K562 (cell line): ENCODE measurements at regions not wholly inside any gene's neighbourhood (a gene's known extent, or its start where the extent isn't known, plus 50 kb on each side); places are given as distances from the start of the nearest gene placed in this dataset.

Experiments used
- ATAC-seq: fragments of 200-7000 bp; cut with Tn5 transposase; 3 replicates; pipeline ENCODE4 v1.9.1; 2020; ENCODE audit warnings: moderate library complexity
- BruUV-seq: library from RNA; stranded (reverse); fragments of 400-500 nt; replicated peaks from 2 replicates; lab custom pipeline; 2021; lab: Mats Ljungman, UMichigan
- CTCF ChIA-PET: fragments of 300-600 bp; formaldehyde crosslinking; extraction: SDS; loops from one replicate; lab custom pipeline; 2021; ENCODE audit warnings: low intra/inter-chr PET ratio; lab: Yijun Ruan, JAX
- POLR2A ChIA-PET: fragments of 300-600, 350-650 bp; sonication (Branson Sonifier 250); formaldehyde crosslinking; extraction: SDS; loops from one replicate; lab custom pipeline; 2021; ENCODE audit warnings: antibody characterized with exemption, inconsistent platforms; lab: Yijun Ruan, JAX
- DNase-seq, 4 experiments: peaks; one replicate each; pipeline versions ENCODE4 v3.0.0 to v3.0.0-alpha.2; 2011 to 2018; ENCODE audit warnings: low spot score in 3 of 4, mixed read lengths in 3 of 4; ENCODE audit errors: extremely low read depth in 1 of 4
- FAIRE-seq: peaks from 2 replicates; lab custom pipeline; 2011; peaks lifted over from hg19 to GRCh38; lab: Jason Lieb, UNC
- H2AFZ ChIP-seq: 2 replicates; pipeline ENCODE4 v1.6.0; 2011; ENCODE audit warnings: low read depth, low read length, control low read depth, inconsistent platforms
- H3K27ac ChIP-seq: fragments of 200-600 bp; 3 replicates; pipeline ENCODE4 v1.8.0; 2011; ENCODE audit warnings: low read depth, mild to moderate bottlenecking, control low read depth, inconsistent platforms, low read length, moderate library complexity, mixed read lengths; ENCODE audit errors: extremely low read depth
- H3K27me3 ChIP-seq, 2 experiments: fragments of 300-600 bp in 1 of 2; 2 replicates in 1 of 2; 3 replicates in 1 of 2; pipeline versions ENCODE4 v1.6.0 to v1.8.0; 2011; ENCODE audit warnings: inconsistent platforms in 2 of 2, low read length in 2 of 2, mild to moderate bottlenecking in 1 of 2, mixed read lengths in 1 of 2, moderate library complexity in 1 of 2; ENCODE audit not compliant: control insufficient read depth in 2 of 2, insufficient read depth in 2 of 2
- H3K36me3 ChIP-seq: fragments of 300-600 bp; 3 replicates; pipeline ENCODE4 v1.8.0; 2011; ENCODE audit warnings: mild to moderate bottlenecking, low read length, inconsistent platforms; ENCODE audit not compliant: control insufficient read depth, insufficient read depth
- H3K4me1 ChIP-seq, 2 experiments: fragments of 200-600 bp in 1 of 2; replicated peaks in 1 of 2; 2 replicates in 1 of 2; 3 replicates in 1 of 2; pipeline versions ENCODE4 v1.5.1 to v1.8.0; 2011; ENCODE audit warnings: inconsistent platforms in 2 of 2, low read length in 2 of 2, mild to moderate bottlenecking in 1 of 2, mixed read lengths in 1 of 2, moderate library complexity in 1 of 2; ENCODE audit not compliant: control insufficient read depth in 2 of 2, insufficient read depth in 2 of 2
- H3K4me2 ChIP-seq: 2 replicates; pipeline ENCODE4 v1.6.1; 2011; ENCODE audit warnings: low read length, control low read depth, inconsistent platforms, mixed read lengths; ENCODE audit not compliant: insufficient read depth
- H3K4me3 ChIP-seq: fragments of 200-600 bp; sonication (generic), shearing (Covaris generic); 2 replicates; pipeline ENCODE4 v1.5.1; 2016; ENCODE audit warnings: control low read depth, inconsistent platforms
- H3K79me2 ChIP-seq: fragments of 200-600 bp; 3 replicates; pipeline ENCODE4 v1.8.0; 2011; ENCODE audit warnings: low read length, inconsistent platforms; ENCODE audit not compliant: control insufficient read depth, insufficient read depth
- H3K9ac ChIP-seq, 2 experiments: 2 replicates each; pipeline versions ENCODE4 v1.6.0 to v1.6.1; 2011; ENCODE audit warnings: low read depth in 2 of 2, low read length in 2 of 2, control low read depth in 1 of 2, inconsistent platforms in 1 of 2, mild to moderate bottlenecking in 1 of 2, mixed read lengths in 1 of 2; ENCODE audit not compliant: insufficient read depth in 1 of 2
- H3K9me1 ChIP-seq: one replicate; pipeline ENCODE4 v1.6.0; 2011; ENCODE audit warnings: inconsistent platforms, mild to moderate bottlenecking, low read length, moderate library complexity; ENCODE audit not compliant: control insufficient read depth, insufficient read depth
- H3K9me3 ChIP-seq: replicated peaks from 2 replicates; pipeline ENCODE4 v1.5.1; 2011; ENCODE audit warnings: low read depth, low read length, inconsistent platforms; ENCODE audit not compliant: control insufficient read depth, insufficient read depth
- H4K20me1 ChIP-seq: replicated peaks from 2 replicates; pipeline ENCODE4 v1.6.1; 2011; ENCODE audit warnings: low read length, inconsistent platforms, mixed read lengths; ENCODE audit not compliant: control insufficient read depth, insufficient read depth
- NFRKB ChIP-seq: fragments of 450-650 bp; IDR thresholded peaks from 2 replicates; pipeline ENCODE4 v1.6.1; 2016; ENCODE audit warnings: low read depth
- PHTF2 ChIP-seq: fragments of 250-450 bp; sonication (Bioruptor Pico); IDR thresholded peaks from 2 replicates; pipeline ENCODE4 v1.5.0; 2021; ENCODE audit warnings: mild to moderate bottlenecking
- TOE1 ChIP-seq, 2 experiments: fragments of 450-650 bp in 1 of 2; sonication (generic) in 1 of 2; formaldehyde crosslinking in 1 of 2; IDR thresholded peaks; 2 replicates each; pipeline versions ENCODE4 v1.7.1 to v1.8.0; 2016 to 2022; ENCODE audit warnings: borderline replicate concordance in 2 of 2, mild to moderate bottlenecking in 2 of 2, antibody characterized with exemption in 1 of 2, inconsistent platforms in 1 of 2, low read depth in 1 of 2, missing genetic modification reagents in 1 of 2, moderate library complexity in 1 of 2
- YBX1 ChIP-seq: fragments of 450-650 bp; IDR thresholded peaks from 2 replicates; pipeline ENCODE4 v1.7.1; 2016; ENCODE audit warnings: mild to moderate bottlenecking
- ZKSCAN3 ChIP-seq: fragments of 250-450 bp; sonication (Bioruptor Pico); IDR thresholded peaks from 2 replicates; pipeline ENCODE4 v1.4.0; 2020
- ZSCAN29 ChIP-seq: fragments of 450-650 bp; IDR thresholded peaks from 2 replicates; pipeline ENCODE4 v1.6.1; 2017
- WGBS: fragments of 100-300 bp; shearing (Covaris generic); methylation state at CpG from one replicate; pipeline ENCODE4 v1.1.6; 2016; ENCODE audit warnings: low coverage, mixed read lengths; ENCODE audit not compliant: insufficient coverage; ENCODE audit errors: missing lambda C conversion rate; 5-methylcytosine and 5-hydroxymethylcytosine counted together
- in situ Hi-C: fragments of 300-500 bp; cut with MboI; formaldehyde crosslinking; loops from 4 replicates; pipeline ENCODE4 v1.15.0; 2018; ENCODE audit warnings: inconsistent platforms, mixed read lengths
- intact Hi-C: fragments of 100-400 bp; cut with micrococcal nuclease; formaldehyde crosslinking; loops from 2 replicates; pipeline ENCODE4 v1.14.2; 2022
- TF ChIP-seq, protein P1 (sequence below): IDR thresholded peaks from 2 replicates; pipeline ENCODE4 v1.6.1; 2014; ENCODE audit warnings: antibody characterized with exemption

DNA sequence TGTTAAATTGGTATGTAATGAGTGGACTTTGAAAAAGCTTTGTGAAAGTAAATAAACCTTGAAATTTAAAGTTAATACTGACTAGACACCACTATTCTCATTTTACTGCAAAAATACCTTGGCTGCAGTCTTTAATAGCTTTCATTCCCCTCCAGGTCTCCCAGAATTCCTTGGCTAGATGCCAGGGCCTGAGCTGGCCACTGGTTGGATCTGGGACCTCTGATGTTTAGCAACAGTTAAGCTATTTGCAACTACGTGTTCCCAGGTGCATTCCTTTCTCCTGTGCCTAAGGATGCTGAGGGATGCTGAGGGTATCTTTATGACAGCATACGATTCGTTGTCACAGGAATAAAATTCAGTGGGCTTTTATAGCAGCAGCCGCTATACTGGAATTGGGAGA lies 938.7 kb downstream of the TTLL7 start:
- CTCF ChIA-PET, result no interaction called here
- H3K4me2 ChIP-seq, result no peak overlapping the region
- POLR2A ChIA-PET, result no interaction called here
- in situ Hi-C loops (no loop called here), intact Hi-C loops (no loop called here)
- no peaks in the 10 kb centered on the region; the same call in 1 of the 2 replicates for H3K9me3 ChIP-seq
- no peaks in the 10 kb centered on the region for H4K20me1 ChIP-seq
- H3K9ac ChIP-seq, result no peak overlapping the region
- BruUV-seq, result no TSS peak
- H3K4me3 ChIP-seq, result no peak overlapping the region
- no peaks in the 10 kb centered on the region for H3K79me2 ChIP-seq
- no peak for DNase-seq
- H3K36me3 ChIP-seq, result no peaks in the 10 kb centered on the region
- no peak for ATAC-seq
- no peak for FAIRE-seq
- H3K27ac ChIP-seq, result no peak overlapping the region
- H3K27me3 ChIP-seq, result no peaks in the 10 kb centered on the region
- TF ChIP-seq NFRKB (no peak), PHTF2 (CRISPR knock-in tag) (no peak), ZSCAN29 (no peak), ZKSCAN3 (CRISPR knock-in tag) (no peak), YBX1 (no peak), TOE1 (IDR thresholded peaks at IDR 0.05; ENCODE audit: borderline replicate concordance) (no peak), TOE1 (CRISPR knock-in tag; IDR thresholded peaks at IDR 0.05; ENCODE audit: borderline replicate concordance, low read depth) (no peak)
- TF ChIP-seq, protein P1, sequence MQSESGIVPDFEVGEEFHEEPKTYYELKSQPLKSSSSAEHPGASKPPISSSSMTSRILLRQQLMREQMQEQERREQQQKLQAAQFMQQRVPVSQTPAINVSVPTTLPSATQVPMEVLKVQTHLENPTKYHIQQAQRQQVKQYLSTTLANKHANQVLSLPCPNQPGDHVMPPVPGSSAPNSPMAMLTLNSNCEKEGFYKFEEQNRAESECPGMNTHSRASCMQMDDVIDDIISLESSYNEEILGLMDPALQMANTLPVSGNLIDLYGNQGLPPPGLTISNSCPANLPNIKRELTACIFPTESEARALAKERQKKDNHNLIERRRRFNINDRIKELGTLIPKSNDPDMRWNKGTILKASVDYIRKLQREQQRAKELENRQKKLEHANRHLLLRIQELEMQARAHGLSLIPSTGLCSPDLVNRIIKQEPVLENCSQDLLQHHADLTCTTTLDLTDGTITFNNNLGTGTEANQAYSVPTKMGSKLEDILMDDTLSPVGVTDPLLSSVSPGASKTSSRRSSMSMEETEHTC, result no peak
- H3K9me1 ChIP-seq, result no peaks in the 10 kb centered on the region
- WGBS, result 0% methylated on average over 4 of the region's 4 CpGs
- no peak overlapping the region for H2AFZ ChIP-seq
- H3K4me1 ChIP-seq, result no peaks in the 10 kb centered on the region
